Thoracic aorta (tissue), 2 donors: ENCODE measurements at regions not wholly inside any gene's neighbourhood (a gene's known extent, or its start where the extent isn't known, plus 50 kb on each side); places are given as distances from the start of the nearest gene placed in this dataset.

Experiments used
- ATAC-seq: fragments of 150-250 bp; one replicate; pipeline ENCODE4 v1.8.0; 2017; ENCODE audit warnings: low read depth; ENCODE audit not compliant: insufficient number of reproducible peaks, low FRiP score
- DNase-seq: peaks from one replicate; pipeline ENCODE4 v3.0.0-alpha.2; 2020; ENCODE audit warnings: low spot score
- H3K27ac ChIP-seq, 2 donors: fragments of 200-600 bp; sonication (generic); 1 replicate in 1 of 2; 2 replicates in 1 of 2; pipeline ENCODE4 v1.5.1; 2016; ENCODE audit warnings: mild to moderate bottlenecking in 2 of 2, moderate library complexity in 2 of 2
- H3K27me3 ChIP-seq: fragments of 200-600 bp; sonication (generic); replicated peaks from 2 replicates; pipeline ENCODE4 v1.6.0; 2016; ENCODE audit warnings: mild to moderate bottlenecking; ENCODE audit not compliant: insufficient read depth
- H3K36me3 ChIP-seq: fragments of 200-600 bp; sonication (generic); one replicate; pipeline ENCODE4 v1.5.1; 2016
- H3K4me1 ChIP-seq, 2 donors: fragments of 200-600 bp; sonication (generic); 1 replicate in 1 of 2; 2 replicates in 1 of 2; pipeline versions ENCODE4 v1.5.1 to v1.6.0; 2016; ENCODE audit warnings: low read depth in 2 of 2, mild to moderate bottlenecking in 1 of 2; ENCODE audit not compliant: control insufficient read depth in 1 of 2
- H3K4me3 ChIP-seq: fragments of 200-600 bp; sonication (generic); 2 replicates; pipeline ENCODE4 v1.5.1; 2016; ENCODE audit warnings: mild to moderate bottlenecking
- H3K9me3 ChIP-seq: fragments of 200-600 bp; sonication (generic); 2 replicates; pipeline ENCODE4 v1.5.1; 2016
- CTCF ChIP-seq: fragments of 200-600 bp; sonication (generic); IDR thresholded peaks from one replicate; pipeline ENCODE4 v1.5.1; 2019; ENCODE audit warnings: antibody characterized with exemption

GRCh38 chr6:113137426-113137825 is 719.7 kb upstream of the MARCKS start:
- ATAC-seq: no peak
- DNase-seq: no peak
- no peaks in the 10 kb centered on the region for H3K9me3 ChIP-seq

GRCh38 chr6:113140721-113141120 is 716.4 kb upstream of the MARCKS start:
- H3K9me3 ChIP-seq: no peaks in the 10 kb centered on the region
- H3K4me3 ChIP-seq: no peak overlapping the region
- H3K27me3 ChIP-seq: no peaks in the 10 kb centered on the region
- DNase-seq (no peak), ATAC-seq (no peak)
- no peak overlapping the region for H3K27ac ChIP-seq
- no peaks in the 10 kb centered on the region for H3K36me3 ChIP-seq
- H3K4me1 ChIP-seq: peaks cover 0 to 4% of the 10 kb centered on the region in 2 donors
- TF ChIP-seq CTCF: no peak

More at GRCh38 chr6:113137426-113137825, 719.7 kb upstream of the MARCKS start:
- H3K4me3 ChIP-seq: no peak overlapping the region
- peaks cover 0 to 4% of the 10 kb centered on the region in 2 donors for H3K4me1 ChIP-seq
- no peak overlapping the region for H3K27ac ChIP-seq
- TF ChIP-seq CTCF: no peak
- no peaks in the 10 kb centered on the region for H3K36me3 ChIP-seq
- H3K27me3 ChIP-seq: no peaks in the 10 kb centered on the region

- no peak for ATAC-seq
- H3K9me3 ChIP-seq: no peaks in the 10 kb centered on the region
- peaks cover 0 to 4% of the 10 kb centered on the region in 2 donors for H3K4me1 ChIP-seq
- H3K27me3 ChIP-seq: no peaks in the 10 kb centered on the region
- no peak overlapping the region for H3K4me3 ChIP-seq
- TF ChIP-seq CTCF: no peak
- H3K27ac ChIP-seq: no peak overlapping the region
- H3K36me3 ChIP-seq: no peaks in the 10 kb centered on the region
- DNase-seq: no peak
These were observed 715.2 kb upstream of the MARCKS start for GRCh38 chr6:113141901-113142300.

GRCh38 chr6:113142671-113143174 is 714.4 kb upstream of the MARCKS start:
- Histone ChIP-seq H3K9me3 (no peaks in the 10 kb centered on the region), H3K4me1 (no peaks in the 10 kb centered on the region), H3K4me3 (no peak overlapping the region), H3K27ac (no peak overlapping the region), H3K36me3 (no peaks in the 10 kb centered on the region), H3K27me3 (no peaks in the 10 kb centered on the region)
- no peak for TF ChIP-seq CTCF
- DNase-seq (no peak), ATAC-seq (no peak)

- H3K27ac ChIP-seq: no peak overlapping the region
- ATAC-seq (no peak), DNase-seq (no peak)
- H3K27me3 ChIP-seq: no peaks in the 10 kb centered on the region
- H3K4me3 ChIP-seq: no peak overlapping the region
- no peaks in the 10 kb centered on the region for H3K36me3 ChIP-seq
- H3K4me1 ChIP-seq: no peaks in the 10 kb centered on the region
- TF ChIP-seq CTCF: no peak
- no peaks in the 10 kb centered on the region for H3K9me3 ChIP-seq
These were observed 713.9 kb upstream of the MARCKS start for GRCh38 chr6:113143206-113143605.
